ENCODE measurements at regions not wholly inside any gene's neighbourhood (a gene's known extent, or its start where the extent isn't known, plus 50 kb on each side); places are given as distances from the start of the nearest gene placed in this dataset.

- in situ Hi-C loops (cut with HindIII; ENCODE audit: low pct_unique_long_range_greater_than_20kb, low sequenced_read_pairs), result no loop called here
- no peak for DNase-seq (ENCODE audit: low read depth in 1 of 2, low spot score in 1 of 2)
These were observed 311.5 kb downstream of the MN1 start for GRCh38 chr22:27490080-27490479.

GRCh38 chr22:27491888-27492287, 309.7 kb downstream of the MN1 start:
- no peak for TF ChIP-seq JUND (IDR thresholded peaks at IDR 0.05; ENCODE audit: low read depth)
- in situ Hi-C loops (cut with HindIII; ENCODE audit: low pct_unique_long_range_greater_than_20kb, low sequenced_read_pairs), result no loop called here
- DNase-seq (ENCODE audit: low read depth in 1 of 2, low spot score in 1 of 2), result no peak

More at GRCh38 chr22:27490080-27490479, 311.5 kb downstream of the MN1 start:
- no peak for TF ChIP-seq JUND (IDR thresholded peaks at IDR 0.05; ENCODE audit: low read depth)

GRCh38 chr22:27492566-27493201, 308.9 kb downstream of the MN1 start:
- no peak for TF ChIP-seq JUND (IDR thresholded peaks at IDR 0.05; ENCODE audit: low read depth)
- DNase-seq (ENCODE audit: low read depth in 1 of 2, low spot score in 1 of 2), result no peak
- in situ Hi-C loops (cut with HindIII; ENCODE audit: low pct_unique_long_range_greater_than_20kb, low sequenced_read_pairs), result no loop called here

- in situ Hi-C loops (cut with HindIII; ENCODE audit: low pct_unique_long_range_greater_than_20kb, low sequenced_read_pairs), result no loop called here
- no peak for TF ChIP-seq JUND (IDR thresholded peaks at IDR 0.05; ENCODE audit: low read depth)
- no peak for DNase-seq (ENCODE audit: low read depth in 1 of 2, low spot score in 1 of 2)
These were observed 307.8 kb downstream of the MN1 start for GRCh38 chr22:27493796-27494195.

GRCh38 chr22:27494785-27495184, 306.8 kb downstream of the MN1 start:
- TF ChIP-seq JUND (IDR thresholded peaks at IDR 0.05; ENCODE audit: low read depth), result no peak
- in situ Hi-C loops (cut with HindIII; ENCODE audit: low pct_unique_long_range_greater_than_20kb, low sequenced_read_pairs), result no loop called here
- DNase-seq (ENCODE audit: low read depth in 1 of 2, low spot score in 1 of 2), result no peak

GRCh38 chr22:27495325-27495724, 306.2 kb downstream of the MN1 start:
- in situ Hi-C loops (cut with HindIII; ENCODE audit: low pct_unique_long_range_greater_than_20kb, low sequenced_read_pairs), result no loop called here
- TF ChIP-seq JUND (IDR thresholded peaks at IDR 0.05; ENCODE audit: low read depth), result no peak
- no peak for DNase-seq (ENCODE audit: low read depth in 1 of 2, low spot score in 1 of 2)

GRCh38 chr22:27499121-27499520, 302.4 kb downstream of the MN1 start:
- TF ChIP-seq JUND (IDR thresholded peaks at IDR 0.05; ENCODE audit: low read depth), result no peak
- in situ Hi-C loops (cut with HindIII; ENCODE audit: low pct_unique_long_range_greater_than_20kb, low sequenced_read_pairs), result no loop called here
- no peak for DNase-seq (ENCODE audit: low read depth in 1 of 2, low spot score in 1 of 2)

- no peak for TF ChIP-seq JUND (IDR thresholded peaks at IDR 0.05; ENCODE audit: low read depth)
- in situ Hi-C loops (cut with HindIII; ENCODE audit: low pct_unique_long_range_greater_than_20kb, low sequenced_read_pairs), result no loop called here
- no peak for DNase-seq (ENCODE audit: low read depth in 1 of 2, low spot score in 1 of 2)
These were observed 300.2 kb downstream of the MN1 start for GRCh38 chr22:27501191-27501936.

- in situ Hi-C loops (cut with HindIII; ENCODE audit: low pct_unique_long_range_greater_than_20kb, low sequenced_read_pairs), result no loop called here
- no peak for TF ChIP-seq JUND (IDR thresholded peaks at IDR 0.05; ENCODE audit: low read depth)
- no peak for DNase-seq (ENCODE audit: low read depth in 1 of 2, low spot score in 1 of 2)
These were observed 299.2 kb downstream of the MN1 start for GRCh38 chr22:27502327-27502726.

GRCh38 chr22:27504360-27505253, 296.9 kb downstream of the MN1 start:
- in situ Hi-C loops (cut with HindIII; ENCODE audit: low pct_unique_long_range_greater_than_20kb, low sequenced_read_pairs), result no loop called here
- no peak for DNase-seq (ENCODE audit: low read depth in 1 of 2, low spot score in 1 of 2)
- no peak for TF ChIP-seq JUND (IDR thresholded peaks at IDR 0.05; ENCODE audit: low read depth)

GRCh38 chr22:27507111-27507611, 294.4 kb downstream of the MN1 start:
- no peak for DNase-seq (ENCODE audit: low read depth in 1 of 2, low spot score in 1 of 2)
- TF ChIP-seq JUND (IDR thresholded peaks at IDR 0.05; ENCODE audit: low read depth), result no peak
- in situ Hi-C loops (cut with HindIII; ENCODE audit: low pct_unique_long_range_greater_than_20kb, low sequenced_read_pairs), result no loop called here

- in situ Hi-C loops (cut with HindIII; ENCODE audit: low pct_unique_long_range_greater_than_20kb, low sequenced_read_pairs), result no loop called here
- TF ChIP-seq JUND (IDR thresholded peaks at IDR 0.05; ENCODE audit: low read depth), result no peak
- no peak for DNase-seq (ENCODE audit: low read depth in 1 of 2, low spot score in 1 of 2)
These were observed 293.5 kb downstream of the MN1 start for GRCh38 chr22:27507935-27508526.
